Neuronal stem cell (in vitro differentiated cells): ENCODE measurements at regions not wholly inside any gene's neighbourhood (a gene's known extent, or its start where the extent isn't known, plus 50 kb on each side); places are given as distances from the start of the nearest gene placed in this dataset.

Experiments
- DNase-seq: peaks from one replicate; pipeline ENCODE4 v3.0.0-alpha.2; 2013; ENCODE audit warnings: low spot score
- H2AFZ ChIP-seq: one replicate; pipeline ENCODE4 v1.6.1; 2013; ENCODE audit warnings: mild to moderate bottlenecking, low read length, inconsistent platforms
- H2AK5ac ChIP-seq: 2 replicates; pipeline ENCODE4 v1.6.1; 2013; ENCODE audit warnings: low read depth, mild to moderate bottlenecking, inconsistent platforms, low read length, moderate library complexity, mixed read lengths
- H2BK120ac ChIP-seq: 2 replicates; pipeline ENCODE4 v1.6.1; 2013; ENCODE audit warnings: low read depth, mild to moderate bottlenecking, inconsistent platforms, low read length, moderate library complexity, mixed read lengths
- H2BK12ac ChIP-seq: one replicate; pipeline ENCODE4 v1.6.1; 2013; ENCODE audit warnings: low read length, inconsistent platforms
- H2BK15ac ChIP-seq: 2 replicates; pipeline ENCODE4 v1.6.1; 2013; ENCODE audit warnings: mild to moderate bottlenecking, low read length, inconsistent platforms, mixed read lengths
- H2BK5ac ChIP-seq: one replicate; pipeline ENCODE4 v1.6.1; 2013; ENCODE audit warnings: inconsistent platforms, mild to moderate bottlenecking, low read length, moderate library complexity
- H3K14ac ChIP-seq: one replicate; pipeline ENCODE4 v1.6.1; 2013; ENCODE audit warnings: low read length, inconsistent platforms
- H3K18ac ChIP-seq: 2 replicates; pipeline ENCODE4 v1.6.1; 2013; ENCODE audit warnings: low read length, inconsistent platforms
- H3K23ac ChIP-seq: 2 replicates; pipeline ENCODE4 v1.6.1; 2013; ENCODE audit warnings: low read depth, mild to moderate bottlenecking, mixed read lengths, low read length, inconsistent platforms; ENCODE audit not compliant: poor library complexity
- H3K27ac ChIP-seq: replicated peaks from 3 replicates; pipeline ENCODE4 v1.5.1; 2013; ENCODE audit warnings: low read length, inconsistent platforms
- H3K27me3 ChIP-seq, 3 experiments: 2 replicates each; pipeline ENCODE4 v1.6.1; 2013; ENCODE audit warnings: low read length in 3 of 3, mild to moderate bottlenecking in 2 of 3, inconsistent platforms in 1 of 3, low read depth in 1 of 3, mixed read lengths in 1 of 3, moderate library complexity in 1 of 3; ENCODE audit not compliant: control insufficient read depth in 3 of 3, insufficient read depth in 3 of 3
- H3K36me3 ChIP-seq, 2 donors: replicated peaks in 1 of 2; 2 replicates each; pipeline ENCODE4 v1.6.1; 2013; ENCODE audit warnings: low read length in 2 of 2; ENCODE audit not compliant: control insufficient read depth in 2 of 2, insufficient read depth in 2 of 2
- H3K4ac ChIP-seq: 2 replicates; pipeline ENCODE4 v1.6.1; 2013; ENCODE audit warnings: inconsistent platforms, mild to moderate bottlenecking, low read length, moderate library complexity
- H3K4me1 ChIP-seq, 2 donors: 1 replicate in 1 of 2; 2 replicates in 1 of 2; pipeline ENCODE4 v1.6.1; 2013; ENCODE audit warnings: low read length in 2 of 2, low read depth in 1 of 2; ENCODE audit not compliant: control insufficient read depth in 2 of 2, insufficient read depth in 1 of 2
- H3K4me2 ChIP-seq: one replicate; pipeline ENCODE4 v1.6.1; 2013; ENCODE audit warnings: mild to moderate bottlenecking, low read length, inconsistent platforms; ENCODE audit not compliant: insufficient read depth, poor library complexity, severe bottlenecking
- H3K4me3 ChIP-seq, 2 donors: 2 replicates each; pipeline ENCODE4 v1.5.1; 2013; ENCODE audit warnings: low read length in 2 of 2, mild to moderate bottlenecking in 2 of 2, inconsistent platforms in 1 of 2, moderate library complexity in 1 of 2
- H3K79me1 ChIP-seq: one replicate; pipeline ENCODE4 v1.6.1; 2013; ENCODE audit warnings: low read depth, mild to moderate bottlenecking, inconsistent platforms, low read length, moderate library complexity
- H3K9ac ChIP-seq: one replicate; pipeline ENCODE4 v1.6.1; 2013; ENCODE audit warnings: mild to moderate bottlenecking, low read depth, low read length, inconsistent platforms; ENCODE audit not compliant: poor library complexity
- H3K9me3 ChIP-seq, 2 donors: replicated peaks in 1 of 2; 2 replicates each; pipeline versions ENCODE3 to v1.6.1; 2013; ENCODE audit warnings: low read length in 2 of 2, mild to moderate bottlenecking in 2 of 2, inconsistent platforms in 1 of 2, low read depth in 1 of 2, mixed read lengths in 1 of 2, moderate library complexity in 1 of 2; ENCODE audit not compliant: control insufficient read depth in 2 of 2, insufficient read depth in 1 of 2
- H4K8ac ChIP-seq: one replicate; pipeline ENCODE4 v1.6.1; 2013; ENCODE audit warnings: low read depth, mild to moderate bottlenecking, inconsistent platforms, low read length, moderate library complexity
- H4K91ac ChIP-seq: one replicate; pipeline ENCODE4 v1.6.1; 2013; ENCODE audit warnings: low read length, low read depth, mild to moderate bottlenecking, inconsistent platforms; ENCODE audit not compliant: poor library complexity
- WGBS, 2 donors: extraction: QIAGEN DNeasy Blood & Tissue Kit; methylation state at CpG; one replicate each; pipeline ENCODE4 v1.1.7; 2013; ENCODE audit warnings: missing lambda C conversion rate in 2 of 2, mixed read lengths in 1 of 2; ENCODE audit not compliant: insufficient read length in 2 of 2, insufficient replicate concordance in 1 of 2; ENCODE audit errors: extremely low coverage in 2 of 2; 5-methylcytosine and 5-hydroxymethylcytosine counted together

DNA sequence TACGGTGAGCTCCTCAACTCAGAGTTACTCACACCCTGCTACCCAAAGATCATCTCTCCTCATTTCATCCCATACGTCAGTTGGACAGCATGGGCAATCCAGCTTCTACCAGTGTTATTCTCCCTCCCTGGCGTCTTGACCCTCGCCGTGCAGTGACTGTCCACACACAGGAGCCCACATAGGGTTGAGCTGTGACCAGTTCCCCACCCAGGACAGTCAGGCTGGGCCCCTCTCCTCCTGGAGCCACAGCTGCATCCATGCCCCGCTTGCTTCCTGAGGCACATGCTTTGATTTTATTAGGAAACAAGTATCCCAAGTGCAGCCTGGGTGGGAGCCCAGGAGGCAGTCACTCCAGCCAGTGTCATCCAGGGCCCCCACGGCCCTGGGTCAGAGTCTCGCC, 140.3 kb upstream of the SFSWAP start:
- Histone ChIP-seq H3K4me1 (peaks cover 12 to 37% of the 10 kb centered on the region in 2 donors), H4K91ac (no peak overlapping the region), H3K27me3 (no peaks in the 10 kb centered on the region), H4K8ac (no peak overlapping the region), H3K79me1 (no peaks in the 10 kb centered on the region), H3K4ac (no peak overlapping the region), H3K9me3 (no peaks in the 10 kb centered on the region), H3K36me3 (no peaks in the 10 kb centered on the region), H2AFZ (no peak overlapping the region), H3K4me2 (no peak overlapping the region), H3K9ac (peak overlapping the region; percentile 65), H3K14ac (no peak overlapping the region), H2AK5ac (no peak overlapping the region), H2BK5ac (no peak overlapping the region), H3K4me3 (peak overlapping the region in 1 of 2 donors; percentile 31), H3K27ac (no peak overlapping the region), H3K23ac (no peak overlapping the region), H3K18ac (no peak overlapping the region), H2BK15ac (no peak overlapping the region), H2BK12ac (no peak overlapping the region), H2BK120ac (no peak overlapping the region)
- no CpG with 5 or more reads among the region's 8 CpGs for WGBS, 2 donors
- no peak for DNase-seq

DNA sequence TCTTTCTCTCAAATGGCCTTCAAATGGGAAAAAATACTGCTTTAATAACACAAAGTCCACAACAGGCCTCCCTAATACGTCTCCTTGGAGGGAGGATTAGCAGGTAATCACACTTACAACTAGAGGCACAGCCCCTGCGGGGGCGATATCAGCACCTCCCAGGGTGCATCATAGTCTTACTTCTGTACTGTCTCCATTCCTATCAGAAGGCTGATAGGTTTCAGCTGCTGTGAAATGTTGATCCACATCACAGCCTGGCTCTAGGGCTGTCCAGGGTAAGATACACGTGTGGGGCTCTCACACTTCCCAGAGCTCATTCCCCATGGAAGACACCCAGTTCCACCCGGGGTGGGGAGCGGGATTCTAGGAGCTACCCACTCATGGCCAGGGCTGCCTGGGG, 139.1 kb upstream of the SFSWAP start:
- peaks cover 0 to 2% of the 10 kb centered on the region in 2 donors for H3K9me3 ChIP-seq
- H2BK15ac ChIP-seq, result no peak overlapping the region
- no peaks in the 10 kb centered on the region for H3K27me3 ChIP-seq
- no peak overlapping the region for H2AK5ac ChIP-seq
- H4K91ac ChIP-seq, result no peak overlapping the region
- no peak overlapping the region for H3K18ac ChIP-seq
- H3K4me2 ChIP-seq, result no peak overlapping the region
- no peak overlapping the region for H2BK12ac ChIP-seq
- peaks cover 9 to 27% of the 10 kb centered on the region in 2 donors for H3K4me1 ChIP-seq
- H2BK5ac ChIP-seq, result no peak overlapping the region
- H3K79me1 ChIP-seq, result no peaks in the 10 kb centered on the region
- H3K9ac ChIP-seq, result no peak overlapping the region
- no peak overlapping the region for H3K23ac ChIP-seq
- H3K27ac ChIP-seq, result no peak overlapping the region
- DNase-seq, result no peak
- WGBS, 2 donors, result no CpG with 5 or more reads among the region's 6 CpGs
- no peak overlapping the region for H3K4me3 ChIP-seq
- H3K36me3 ChIP-seq, result no peaks in the 10 kb centered on the region
- H3K14ac ChIP-seq, result no peak overlapping the region
- H2AFZ ChIP-seq, result no peak overlapping the region
- H4K8ac ChIP-seq, result no peak overlapping the region
- no peak overlapping the region for H3K4ac ChIP-seq
- no peak overlapping the region for H2BK120ac ChIP-seq

DNA sequence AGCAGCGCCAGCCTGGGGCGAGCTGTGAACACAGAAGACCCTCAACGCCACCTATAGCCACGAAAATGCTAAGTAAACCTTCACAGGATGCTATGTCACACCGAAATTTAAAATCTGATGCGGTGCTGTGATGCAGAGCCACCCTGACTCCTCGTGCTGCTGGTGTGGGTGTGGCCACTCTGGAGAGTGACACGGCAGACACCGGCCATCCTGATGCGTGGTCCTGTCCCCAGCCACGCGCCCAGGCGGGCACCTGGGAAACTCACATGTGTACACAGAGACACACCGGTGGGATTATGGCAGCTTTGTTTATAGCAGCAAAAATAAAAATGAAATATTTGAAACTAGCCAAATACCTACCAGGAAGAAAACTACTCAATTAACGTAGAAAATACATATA, 138.3 kb upstream of the SFSWAP start:
- Histone ChIP-seq H3K4ac (no peak overlapping the region), H3K4me1 (peaks cover 7 to 27% of the 10 kb centered on the region in 2 donors), H2AK5ac (no peak overlapping the region), H3K4me3 (no peak overlapping the region), H3K27me3 (no peaks in the 10 kb centered on the region), H3K27ac (no peak overlapping the region), H3K36me3 (no peaks in the 10 kb centered on the region), H3K23ac (no peak overlapping the region), H3K9me3 (peaks cover 0 to 2% of the 10 kb centered on the region in 2 donors), H3K9ac (no peak overlapping the region), H2AFZ (no peak overlapping the region), H3K4me2 (no peak overlapping the region), H2BK12ac (no peak overlapping the region), H2BK5ac (no peak overlapping the region), H3K79me1 (no peaks in the 10 kb centered on the region), H3K14ac (no peak overlapping the region), H3K18ac (no peak overlapping the region), H4K8ac (no peak overlapping the region), H2BK120ac (no peak overlapping the region), H4K91ac (no peak overlapping the region), H2BK15ac (no peak overlapping the region)
- DNase-seq, result no peak
- no CpG with 5 or more reads among the region's 15 CpGs for WGBS, 2 donors

DNA sequence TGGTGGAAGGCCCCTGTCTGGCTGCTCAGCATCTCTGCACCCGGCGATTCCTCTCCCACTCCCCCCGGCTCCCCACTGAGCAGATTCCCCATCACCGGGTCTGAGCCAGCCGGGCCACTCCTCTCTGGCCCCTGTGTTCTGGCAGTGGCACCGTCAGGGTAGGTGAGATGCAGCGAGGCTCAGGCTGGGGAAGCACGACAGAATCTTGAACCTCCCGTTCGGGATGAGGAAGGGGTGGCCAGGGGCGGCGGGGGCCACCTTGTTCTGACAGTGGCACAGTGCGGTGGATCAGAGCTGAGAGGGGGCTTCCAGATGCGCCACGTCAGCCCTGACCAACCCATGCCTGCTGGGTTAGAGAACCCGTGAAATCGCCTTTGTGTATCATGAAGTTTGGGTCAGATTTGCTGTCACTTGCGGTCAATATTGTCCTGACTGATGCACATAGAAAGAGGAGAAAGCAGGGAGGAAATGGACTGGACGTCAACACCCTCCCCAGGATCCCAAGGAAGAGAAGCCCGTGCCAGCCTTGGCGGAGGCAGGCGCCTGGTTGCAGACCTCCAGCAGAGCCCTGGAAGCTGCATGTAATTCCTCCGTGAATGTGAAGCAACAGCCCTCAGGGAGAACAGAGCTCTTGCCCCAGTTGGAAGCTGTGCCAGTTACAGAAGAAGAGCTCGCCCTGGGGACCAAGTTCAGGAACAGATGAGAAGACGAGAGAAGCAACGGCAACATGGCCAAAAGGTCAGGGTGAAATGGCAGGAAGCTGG, 137.1 kb upstream of the SFSWAP start:
- Histone ChIP-seq H3K79me1 (no peaks in the 10 kb centered on the region), H3K27ac (no peak overlapping the region), H3K36me3 (no peaks in the 10 kb centered on the region), H3K9ac (no peak overlapping the region), H2AFZ (peak overlapping the region; percentile 80), H2BK120ac (no peak overlapping the region), H4K91ac (no peak overlapping the region), H3K23ac (no peak overlapping the region), H3K4me1 (peaks cover 7 to 39% of the 10 kb centered on the region in 2 donors), H3K18ac (peak overlapping the region; percentile 22), H3K4me3 (no peak overlapping the region), H2BK15ac (no peak overlapping the region), H2BK5ac (peak overlapping the region; percentile 21), H3K4ac (no peak overlapping the region), H2BK12ac (no peak overlapping the region), H3K9me3 (peaks cover 0 to 2% of the 10 kb centered on the region in 2 donors), H3K4me2 (no peak overlapping the region), H3K27me3 (no peaks in the 10 kb centered on the region), H4K8ac (no peak overlapping the region), H2AK5ac (no peak overlapping the region), H3K14ac (no peak overlapping the region)
- no peak for DNase-seq
- no CpG with 5 or more reads among the region's 26 CpGs for WGBS, 2 donors
